ENCODE measurements at regions not wholly inside any gene's neighbourhood (a gene's known extent, or its start where the extent isn't known, plus 50 kb on each side); places are given as distances from the start of the nearest gene placed in this dataset.

- CTCF ChIA-PET: no interaction called here
- POLR2A ChIA-PET: no interaction called here
- Histone ChIP-seq H3K4me3 (ENCODE audit: low read depth, low read length) (no peak overlapping the region), H3K27me3 (ENCODE audit: control insufficient read depth, insufficient read depth, low read length) (no peaks in the 10 kb centered on the region), H3K27ac (ENCODE audit: low read depth, low read length) (no peak overlapping the region), H3K9me3 (ENCODE audit: control insufficient read depth, insufficient read depth, low read length) (no peaks in the 10 kb centered on the region)
- DNase-seq (ENCODE audit: low read depth, low spot score): no peak
- TF ChIP-seq CTCF (IDR thresholded peaks at IDR 0.05; ENCODE audit: low read depth, low read length): no peak
These were observed 524.7 kb upstream of the HTR2A start for GRCh38 chr13:47421525-47421924.

- Histone ChIP-seq H3K9me3 (ENCODE audit: control insufficient read depth, insufficient read depth, low read length) (no peaks in the 10 kb centered on the region), H3K4me3 (ENCODE audit: low read depth, low read length) (no peak overlapping the region), H3K27ac (ENCODE audit: low read depth, low read length) (no peak overlapping the region), H3K27me3 (ENCODE audit: control insufficient read depth, insufficient read depth, low read length) (no peaks in the 10 kb centered on the region)
- no peak for DNase-seq (ENCODE audit: low read depth, low spot score)
- ChIA-PET POLR2A (no interaction called here), CTCF (no interaction called here)
- TF ChIP-seq CTCF (IDR thresholded peaks at IDR 0.05; ENCODE audit: low read depth, low read length): no peak
These were observed 523.7 kb upstream of the HTR2A start for GRCh38 chr13:47420568-47420967.

- Histone ChIP-seq H3K9me3 (ENCODE audit: control insufficient read depth, insufficient read depth, low read length) (no peaks in the 10 kb centered on the region), H3K4me3 (ENCODE audit: low read depth, low read length) (no peak overlapping the region), H3K27ac (ENCODE audit: low read depth, low read length) (no peak overlapping the region), H3K27me3 (ENCODE audit: control insufficient read depth, insufficient read depth, low read length) (no peaks in the 10 kb centered on the region)
- CTCF ChIA-PET: no interaction called here
- POLR2A ChIA-PET: no interaction called here
- no peak for DNase-seq (ENCODE audit: low read depth, low spot score)
- 0 out of 2 replicates have a peak, but pooled peaks have one; percentile 3 for TF ChIP-seq CTCF (IDR thresholded peaks at IDR 0.05; ENCODE audit: low read depth, low read length)
These were observed 523.2 kb upstream of the HTR2A start for GRCh38 chr13:47420020-47420419.

GRCh38 chr13:47418206-47418920, 521.5 kb upstream of the HTR2A start:
- no peak overlapping the region for H3K4me3 ChIP-seq (ENCODE audit: low read depth, low read length)
- CTCF ChIA-PET: no interaction called here
- no peak overlapping the region for H3K27ac ChIP-seq (ENCODE audit: low read depth, low read length)
- TF ChIP-seq CTCF (IDR thresholded peaks at IDR 0.05; ENCODE audit: low read depth, low read length): no peak
- H3K27me3 ChIP-seq (ENCODE audit: control insufficient read depth, insufficient read depth, low read length): no peaks in the 10 kb centered on the region
- no peak for DNase-seq (ENCODE audit: low read depth, low spot score)
- no peaks in the 10 kb centered on the region for H3K9me3 ChIP-seq (ENCODE audit: control insufficient read depth, insufficient read depth, low read length)
- POLR2A ChIA-PET: no interaction called here

GRCh38 chr13:47417485-47417884, 520.6 kb upstream of the HTR2A start:
- DNase-seq (ENCODE audit: low read depth, low spot score): no peak
- CTCF ChIA-PET: no interaction called here
- Histone ChIP-seq H3K27ac (ENCODE audit: low read depth, low read length) (no peak overlapping the region), H3K9me3 (ENCODE audit: control insufficient read depth, insufficient read depth, low read length) (no peaks in the 10 kb centered on the region), H3K27me3 (ENCODE audit: control insufficient read depth, insufficient read depth, low read length) (no peaks in the 10 kb centered on the region), H3K4me3 (ENCODE audit: low read depth, low read length) (no peak overlapping the region)
- POLR2A ChIA-PET: no interaction called here
- no peak for TF ChIP-seq CTCF (IDR thresholded peaks at IDR 0.05; ENCODE audit: low read depth, low read length)

Measured in AG04450 (cell line).